Transverse colon (tissue), 4 donors: ENCODE measurements at regions not wholly inside any gene's neighbourhood (a gene's known extent, or its start where the extent isn't known, plus 50 kb on each side); places are given as distances from the start of the nearest gene placed in this dataset.

Experiments
- POLR2A ChIP-seq: fragments of 450-650 bp; IDR thresholded peaks from one replicate; pipeline ENCODE4 v1.6.1; 2016; ENCODE audit warnings: antibody characterized with exemption, mild to moderate bottlenecking, moderate library complexity
- POLR2AphosphoS5 ChIP-seq, 3 donors: sonication (generic); formaldehyde crosslinking; IDR thresholded peaks; one replicate each; pipeline ENCODE4 v1.6.1; 2016; ENCODE audit warnings: antibody characterized with exemption in 3 of 3
- TF ChIP-seq, protein P1 (sequence below), 5 experiments: fragments of 200-600 bp in 3 of 5; fragments of 450-650 bp in 2 of 5; sonication (generic) in 3 of 5; IDR thresholded peaks; 1 replicate in 2 of 5; 2 replicates in 3 of 5; pipeline ENCODE4 v1.5.1; 2016 to 2017; ENCODE audit warnings: antibody characterized with exemption in 5 of 5, inconsistent platforms in 3 of 5, mild to moderate bottlenecking in 2 of 5, moderate library complexity in 1 of 5

- TF ChIP-seq, protein P1, sequence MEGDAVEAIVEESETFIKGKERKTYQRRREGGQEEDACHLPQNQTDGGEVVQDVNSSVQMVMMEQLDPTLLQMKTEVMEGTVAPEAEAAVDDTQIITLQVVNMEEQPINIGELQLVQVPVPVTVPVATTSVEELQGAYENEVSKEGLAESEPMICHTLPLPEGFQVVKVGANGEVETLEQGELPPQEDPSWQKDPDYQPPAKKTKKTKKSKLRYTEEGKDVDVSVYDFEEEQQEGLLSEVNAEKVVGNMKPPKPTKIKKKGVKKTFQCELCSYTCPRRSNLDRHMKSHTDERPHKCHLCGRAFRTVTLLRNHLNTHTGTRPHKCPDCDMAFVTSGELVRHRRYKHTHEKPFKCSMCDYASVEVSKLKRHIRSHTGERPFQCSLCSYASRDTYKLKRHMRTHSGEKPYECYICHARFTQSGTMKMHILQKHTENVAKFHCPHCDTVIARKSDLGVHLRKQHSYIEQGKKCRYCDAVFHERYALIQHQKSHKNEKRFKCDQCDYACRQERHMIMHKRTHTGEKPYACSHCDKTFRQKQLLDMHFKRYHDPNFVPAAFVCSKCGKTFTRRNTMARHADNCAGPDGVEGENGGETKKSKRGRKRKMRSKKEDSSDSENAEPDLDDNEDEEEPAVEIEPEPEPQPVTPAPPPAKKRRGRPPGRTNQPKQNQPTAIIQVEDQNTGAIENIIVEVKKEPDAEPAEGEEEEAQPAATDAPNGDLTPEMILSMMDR (IDR thresholded peaks at IDR 0.05) = no peak
- TF ChIP-seq POLR2A = no peak
- TF ChIP-seq POLR2AphosphoS5 (IDR thresholded peaks at IDR 0.05) = no peak
These were observed 71.9 kb upstream of the SULF2 start for GRCh38 chr20:47857187-47857568.
